ENCODE measurements at regions not wholly inside any gene's neighbourhood (a gene's known extent, or its start where the extent isn't known, plus 50 kb on each side); places are given as distances from the start of the nearest gene placed in this dataset.

- TF ChIP-seq CTCF (IDR thresholded peaks at IDR 0.05): no peak
- TF ChIP-seq POLR2A (IDR thresholded peaks at IDR 0.05): no peak
- no peak for TF ChIP-seq POLR2AphosphoS5 (IDR thresholded peaks at IDR 0.05; ENCODE audit: insufficient read depth in 1 of 2, low read depth in 1 of 2)
Measured at GRCh38 chr20:39897058-39897457, 792.0 kb downstream of the MAFB start.
